ENCODE measurements at regions not wholly inside any gene's neighbourhood (a gene's known extent, or its start where the extent isn't known, plus 50 kb on each side); places are given as distances from the start of the nearest gene placed in this dataset.

DNA sequence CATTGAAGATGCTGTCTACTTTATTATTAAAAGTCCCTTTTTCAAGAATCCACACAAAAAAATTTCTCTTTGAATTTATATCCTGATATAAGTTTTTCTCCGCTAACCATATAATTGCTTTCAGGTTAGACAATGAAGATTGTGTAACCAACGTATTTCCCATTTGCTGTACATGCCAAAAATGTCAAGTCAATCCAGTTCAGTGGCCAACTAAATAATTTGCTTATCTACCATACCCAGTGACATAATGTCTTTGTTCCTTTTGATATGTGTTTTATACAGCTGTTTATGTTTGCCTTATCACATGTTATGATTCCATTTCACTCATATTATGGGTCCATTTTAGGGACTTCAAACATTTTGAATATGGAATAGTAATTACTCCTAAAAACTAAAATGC lies 349.9 kb downstream of the EFNA5 start:
- no peaks in the 10 kb centered on the region for H3K9me1 ChIP-seq (ENCODE audit: control insufficient read depth, extremely low read depth, insufficient read depth, low read length)
- FAIRE-seq (no peak), DNase-seq (ENCODE audit: low read depth, low spot score) (no peak)
- no peak overlapping the region for H3K4me2 ChIP-seq (ENCODE audit: control insufficient read depth, extremely low read depth, insufficient read depth, low read depth, low read length)
- peaks cover 14% of the 10 kb centered on the region for H3K4me1 ChIP-seq (ENCODE audit: control insufficient read depth, extremely low read depth, insufficient read depth, low read length)
- H4K20me1 ChIP-seq (ENCODE audit: control insufficient read depth, extremely low read depth, insufficient read depth, low read length), result no peaks in the 10 kb centered on the region
- TF ChIP-seq CTCF (optimal IDR thresholded peaks at IDR 0.05 in 1 of 3, IDR thresholded peaks at IDR 0.05 in 1 of 3, conservative IDR thresholded peaks at IDR 0.05 in 1 of 3; ENCODE audit: extremely low read depth in 1 of 3, insufficient read depth in 2 of 3, low read length in 3 of 3) (no peak), EZH2 (IDR thresholded peaks at IDR 0.05; ENCODE audit: low read length) (no peak)
- no peak overlapping the region for H3K27ac ChIP-seq (ENCODE audit: control insufficient read depth, insufficient read depth, low read length)
- H3K79me2 ChIP-seq (ENCODE audit: control insufficient read depth, insufficient read depth, low read length), result no peaks in the 10 kb centered on the region
- no peaks in the 10 kb centered on the region for H3K27me3 ChIP-seq (ENCODE audit: control insufficient read depth, extremely low read depth, insufficient read depth, low read length)
- no peak overlapping the region for H3K4me3 ChIP-seq (ENCODE audit: control insufficient read depth in 2 of 3, extremely low read depth in 1 of 3, insufficient read depth in 2 of 3, low read depth in 1 of 3, low read length in 3 of 3)
- dilution Hi-C loops (cut with MboI; ENCODE audit: extremely low pct_ligation_motif_present, low sequenced_read_pairs), result no loop called here
- no peak overlapping the region for H2AFZ ChIP-seq (ENCODE audit: control insufficient read depth, low read length)
- H3K9me3 ChIP-seq (ENCODE audit: control insufficient read depth, low read depth, low read length), result no peaks in the 10 kb centered on the region
- H3K36me3 ChIP-seq (ENCODE audit: control insufficient read depth in 2 of 2, extremely low read depth in 1 of 2, insufficient read depth in 2 of 2, low read length in 2 of 2), result no peaks in the 10 kb centered on the region
- H3K9ac ChIP-seq (ENCODE audit: control insufficient read depth, extremely low read depth, insufficient read depth, low read length), result no peak overlapping the region

DNA sequence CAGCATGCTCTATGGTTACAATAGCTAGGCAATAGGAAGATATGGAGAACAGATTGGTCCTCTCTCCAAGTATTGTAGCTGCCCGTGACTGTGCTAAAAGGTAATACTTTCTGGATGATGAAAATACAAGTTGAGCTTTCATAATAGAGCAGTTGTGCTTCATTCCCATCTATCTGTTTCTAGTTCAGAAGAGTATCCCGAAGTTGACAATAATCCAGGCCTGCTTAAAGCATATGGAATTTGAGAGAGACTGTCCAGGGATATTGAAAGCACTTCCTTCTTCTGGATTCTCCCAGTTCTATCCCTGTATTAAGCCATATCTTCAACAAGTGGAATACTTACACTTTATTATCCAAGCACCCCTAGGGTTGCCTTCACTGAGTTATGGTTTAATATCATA lies 350.4 kb downstream of the EFNA5 start:
- no peaks in the 10 kb centered on the region for H4K20me1 ChIP-seq (ENCODE audit: control insufficient read depth, extremely low read depth, insufficient read depth, low read length)
- no peaks in the 10 kb centered on the region for H3K9me1 ChIP-seq (ENCODE audit: control insufficient read depth, extremely low read depth, insufficient read depth, low read length)
- H3K4me3 ChIP-seq (ENCODE audit: control insufficient read depth in 2 of 3, extremely low read depth in 1 of 3, insufficient read depth in 2 of 3, low read depth in 1 of 3, low read length in 3 of 3), result no peak overlapping the region
- no peaks in the 10 kb centered on the region for H3K27me3 ChIP-seq (ENCODE audit: control insufficient read depth, extremely low read depth, insufficient read depth, low read length)
- no peaks in the 10 kb centered on the region for H3K79me2 ChIP-seq (ENCODE audit: control insufficient read depth, insufficient read depth, low read length)
- no peak overlapping the region for H3K4me2 ChIP-seq (ENCODE audit: control insufficient read depth, extremely low read depth, insufficient read depth, low read depth, low read length)
- DNase-seq (ENCODE audit: low read depth, low spot score), result no peak
- H3K4me1 ChIP-seq (ENCODE audit: control insufficient read depth, extremely low read depth, insufficient read depth, low read length), result peaks cover 14% of the 10 kb centered on the region
- dilution Hi-C loops (cut with MboI; ENCODE audit: extremely low pct_ligation_motif_present, low sequenced_read_pairs), result no loop called here
- H3K9ac ChIP-seq (ENCODE audit: control insufficient read depth, extremely low read depth, insufficient read depth, low read length), result no peak overlapping the region
- H3K27ac ChIP-seq (ENCODE audit: control insufficient read depth, insufficient read depth, low read length), result no peak overlapping the region
- FAIRE-seq, result no peak
- H3K36me3 ChIP-seq (ENCODE audit: control insufficient read depth in 2 of 2, extremely low read depth in 1 of 2, insufficient read depth in 2 of 2, low read length in 2 of 2), result no peaks in the 10 kb centered on the region
- TF ChIP-seq CTCF (optimal IDR thresholded peaks at IDR 0.05 in 1 of 3, IDR thresholded peaks at IDR 0.05 in 1 of 3, conservative IDR thresholded peaks at IDR 0.05 in 1 of 3; ENCODE audit: extremely low read depth in 1 of 3, insufficient read depth in 2 of 3, low read length in 3 of 3) (no peak), EZH2 (IDR thresholded peaks at IDR 0.05; ENCODE audit: low read length) (no peak)
- H2AFZ ChIP-seq (ENCODE audit: control insufficient read depth, low read length), result no peak overlapping the region
- no peaks in the 10 kb centered on the region for H3K9me3 ChIP-seq (ENCODE audit: control insufficient read depth, low read depth, low read length)
